IMR-90 (cell line): ENCODE measurements at regions not wholly inside any gene's neighbourhood (a gene's known extent, or its start where the extent isn't known, plus 50 kb on each side); places are given as distances from the start of the nearest gene placed in this dataset.

Source experiments
- ATAC-seq: fragments of 200-7000 bp; cut with Tn5 transposase; 2 replicates; pipeline ENCODE4 v1.9.1; 2020; ENCODE audit warnings: low read depth, mild to moderate bottlenecking, moderate library complexity
- BruUV-seq: library from RNA; stranded (reverse); fragments of 400-500 nt; replicated peaks from 2 replicates; lab custom pipeline; 2021; lab: Mats Ljungman, UMichigan
- CTCF ChIA-PET: fragments of 300-600 bp; formaldehyde crosslinking; extraction: SDS; loops from one replicate; lab custom pipeline; 2021; ENCODE audit warnings: antibody characterized with exemption; lab: Yijun Ruan, JAX
- POLR2A ChIA-PET: fragments of 300-600 bp; sonication (Branson Sonifier 250); formaldehyde crosslinking; loops from one replicate; lab custom pipeline; 2022; ENCODE audit warnings: antibody characterized with exemption; ENCODE audit not compliant: unreplicated experiment; lab: Charles Lee
- DNase-seq: peaks from one replicate; pipeline ENCODE4 v3.0.0; 2013
- H2AFZ ChIP-seq: replicated peaks from 2 replicates; pipeline ENCODE3; 2013; ENCODE audit warnings: low read length, mild to moderate bottlenecking; ENCODE audit not compliant: poor library complexity
- H2AK5ac ChIP-seq: 2 replicates; pipeline ENCODE4 v1.6.1; 2013; ENCODE audit warnings: low read depth, low read length, inconsistent platforms
- H2AK9ac ChIP-seq: replicated peaks from 2 replicates; pipeline ENCODE3; 2013; ENCODE audit warnings: mild to moderate bottlenecking, low read depth, low read length, moderate library complexity; ENCODE audit not compliant: poor library complexity
- H2BK120ac ChIP-seq: 2 replicates; pipeline ENCODE4 v1.6.1; 2013; ENCODE audit warnings: low read depth, low read length, inconsistent platforms
- H2BK15ac ChIP-seq: 3 replicates; pipeline ENCODE4 v1.6.1; 2013; ENCODE audit warnings: low read depth, low read length, inconsistent platforms
- H2BK20ac ChIP-seq: 2 replicates; pipeline ENCODE4 v1.6.1; 2013; ENCODE audit warnings: low read depth, mild to moderate bottlenecking, inconsistent platforms, low read length, moderate library complexity
- H2BK5ac ChIP-seq: 2 replicates; pipeline ENCODE4 v1.6.1; 2013; ENCODE audit warnings: mild to moderate bottlenecking, low read depth, low read length, inconsistent platforms; ENCODE audit not compliant: poor library complexity, severe bottlenecking
- H3K14ac ChIP-seq: replicated peaks from 2 replicates; pipeline ENCODE4 v1.6.1; 2013; ENCODE audit warnings: low read depth, low read length, inconsistent platforms
- H3K18ac ChIP-seq: 2 replicates; pipeline ENCODE4 v1.6.1; 2013; ENCODE audit warnings: low read depth, low read length, control low read depth
- H3K23ac ChIP-seq: 2 replicates; pipeline ENCODE4 v1.6.1; 2013; ENCODE audit warnings: low read depth, low read length, inconsistent platforms
- H3K27ac ChIP-seq: 2 replicates; pipeline ENCODE4 v1.5.1; 2013; ENCODE audit warnings: mild to moderate bottlenecking, control low read depth, low read length; ENCODE audit not compliant: insufficient read depth
- H3K27me3 ChIP-seq: 2 replicates; pipeline ENCODE4 v1.6.1; 2013; ENCODE audit warnings: low read length; ENCODE audit not compliant: control insufficient read depth, insufficient read depth
- H3K36me3 ChIP-seq: 2 replicates; pipeline ENCODE4 v1.6.1; 2013; ENCODE audit warnings: low read length, mixed read lengths; ENCODE audit not compliant: control insufficient read depth, insufficient read depth
- H3K4ac ChIP-seq: 2 replicates; pipeline ENCODE4 v1.6.1; 2013; ENCODE audit warnings: low read depth, low read length, inconsistent platforms
- H3K4me1 ChIP-seq: 2 replicates; pipeline ENCODE4 v1.6.1; 2013; ENCODE audit warnings: low read length, mixed read lengths; ENCODE audit not compliant: control insufficient read depth, insufficient read depth
- H3K4me2 ChIP-seq: 2 replicates; pipeline ENCODE4 v1.6.1; 2013; ENCODE audit warnings: low read depth, mild to moderate bottlenecking, control low read depth, low read length, moderate library complexity
- H3K4me3 ChIP-seq: 2 replicates; pipeline ENCODE4 v1.5.1; 2013; ENCODE audit warnings: low read depth, mild to moderate bottlenecking, control low read depth, low read length, moderate library complexity; ENCODE audit not compliant: insufficient read depth
- H3K56ac ChIP-seq: 2 replicates; pipeline ENCODE4 v1.6.1; 2013; ENCODE audit warnings: low read length, inconsistent platforms; ENCODE audit not compliant: insufficient read depth; ENCODE audit errors: extremely low read depth
- H3K79me1 ChIP-seq, 2 experiments: 2 replicates each; pipeline ENCODE4 v1.6.1; 2013; ENCODE audit warnings: low read length in 2 of 2, inconsistent platforms in 1 of 2, low read depth in 1 of 2
- H3K9ac ChIP-seq: 2 replicates; pipeline ENCODE4 v1.6.1; 2013; ENCODE audit warnings: low read depth, low read length, control low read depth
- H3K9me1 ChIP-seq: 2 replicates; pipeline ENCODE4 v1.6.1; 2013; ENCODE audit warnings: low read length, inconsistent platforms; ENCODE audit not compliant: insufficient read depth
- H3K9me3 ChIP-seq: 2 replicates; pipeline ENCODE4 v1.6.1; 2013; ENCODE audit warnings: low read length; ENCODE audit not compliant: control insufficient read depth, insufficient read depth
- H4K20me1 ChIP-seq: 2 replicates; pipeline ENCODE4 v1.6.1; 2013; ENCODE audit warnings: low read length, inconsistent platforms; ENCODE audit not compliant: insufficient read depth
- H4K5ac ChIP-seq: 2 replicates; pipeline ENCODE4 v1.6.1; 2013; ENCODE audit warnings: mild to moderate bottlenecking, low read depth, low read length, control low read depth
- H4K8ac ChIP-seq, 2 experiments: 2 replicates each; pipeline ENCODE4 v1.6.1; 2013; ENCODE audit warnings: low read depth in 2 of 2, low read length in 2 of 2, control low read depth in 1 of 2, inconsistent platforms in 1 of 2
- H4K91ac ChIP-seq: 2 replicates; pipeline ENCODE4 v1.6.1; 2013; ENCODE audit warnings: low read depth, low read length, inconsistent platforms; ENCODE audit not compliant: insufficient read depth
- BHLHE40 ChIP-seq: fragments of 150-350 bp; IDR thresholded peaks from 2 replicates; pipeline ENCODE4 v1.6.1; 2016; ENCODE audit warnings: mild to moderate bottlenecking, low read depth, low read length
- CEBPB ChIP-seq: IDR thresholded peaks from 2 replicates; pipeline ENCODE4 v1.6.1; 2012; ENCODE audit warnings: low read depth, low read length, improper control_type of control experiment
- CHD1 ChIP-seq: IDR thresholded peaks from 2 replicates; pipeline ENCODE4 v1.6.1; 2012; ENCODE audit warnings: low read depth, low read length, improper control_type of control experiment
- ELK1 ChIP-seq: fragments of 150-350 bp; IDR thresholded peaks from 2 replicates; pipeline ENCODE4 v1.6.1; 2016; ENCODE audit warnings: low read depth, mild to moderate bottlenecking, low read length, moderate library complexity, borderline replicate concordance
- FOS ChIP-seq: fragments of 150-350 bp; IDR thresholded peaks from 2 replicates; pipeline ENCODE4 v1.6.1; 2016; ENCODE audit warnings: low read depth, low read length
- MAZ ChIP-seq: IDR thresholded peaks from 2 replicates; pipeline ENCODE4 v1.6.1; 2012; ENCODE audit warnings: low read depth, mild to moderate bottlenecking, low read length, improper control_type of control experiment, moderate library complexity, borderline replicate concordance
- MXI1 ChIP-seq: IDR thresholded peaks from 2 replicates; pipeline ENCODE4 v1.6.1; 2012; ENCODE audit warnings: low read depth, mild to moderate bottlenecking, low read length, moderate library complexity, borderline replicate concordance
- POLR2A ChIP-seq: IDR thresholded peaks from 2 replicates; pipeline ENCODE4 v1.6.1; 2012; ENCODE audit warnings: mild to moderate bottlenecking, low read depth, low read length
- RAD21 ChIP-seq: IDR thresholded peaks from 2 replicates; pipeline ENCODE4 v1.6.1; 2012; ENCODE audit warnings: low read length, improper control_type of control experiment
- RCOR1 ChIP-seq: IDR thresholded peaks from 2 replicates; pipeline ENCODE4 v1.6.1; 2012; ENCODE audit warnings: mild to moderate bottlenecking, low read length, improper control_type of control experiment; ENCODE audit not compliant: insufficient replicate concordance
- RFX5 ChIP-seq: IDR thresholded peaks from 2 replicates; pipeline ENCODE4 v1.8.0; 2012; ENCODE audit warnings: low read depth, mild to moderate bottlenecking, low read length, moderate library complexity
- SMC3 ChIP-seq: fragments of 150-350 bp; IDR thresholded peaks from 2 replicates; pipeline ENCODE4 v1.6.1; 2016; ENCODE audit warnings: low read depth, mild to moderate bottlenecking, antibody characterized with exemption, low read length, moderate library complexity
- WGBS, 2 experiments: methylation state at CpG; one replicate each; pipeline versions ENCODE4 v1.1.5 to v1.1.7; 2013; ENCODE audit warnings: missing lambda C conversion rate in 2 of 2; ENCODE audit not compliant: insufficient read length in 1 of 2; ENCODE audit errors: extremely low coverage in 2 of 2; 5-methylcytosine and 5-hydroxymethylcytosine counted together
- dilution Hi-C: fragments of 300-500 bp; cut with HindIII; formaldehyde crosslinking; loops from one replicate; pipeline ENCODE4 v1.14.3; 2018; ENCODE audit warnings: low sequenced_read_pairs; ENCODE audit not compliant: unreplicated experiment
- in situ Hi-C: fragments of 300-500 bp; cut with MboI; formaldehyde crosslinking; loops from 3 replicates; pipeline ENCODE4 v1.14.3; 2019; ENCODE audit warnings: low sequenced_read_pairs, inconsistent platforms, mixed read lengths
- intact Hi-C: fragments of 100-400 bp; cut with micrococcal nuclease; formaldehyde crosslinking; loops from 2 replicates; pipeline ENCODE4 v1.10.0; 2022
- TF ChIP-seq, protein P1 (sequence below): fragments of 150-350 bp; IDR thresholded peaks from 2 replicates; pipeline ENCODE4 v1.6.1; 2017; ENCODE audit warnings: mild to moderate bottlenecking, antibody characterized with exemption, low read length, low read depth

GRCh38 chr11:27933992-27934829 is 173.7 kb downstream of the KIF18A start:
- H2BK15ac ChIP-seq, result peak overlapping the region; percentile 100
- H2BK20ac ChIP-seq, result peak overlapping the region; percentile 98
- ATAC-seq, result peak; percentile 82
- H3K9me3 ChIP-seq, result 0 out of 2 replicates have a peak, but pooled peaks cover 1% of the 10 kb centered on the region
- ChIA-PET CTCF (no interaction called here), POLR2A (interaction anchor here (0.6 to 1.0 kb wide), 3 partner anchors 64 to 235 kb away, joined by 3 to 4 read pairs (median 3); no protein-coding TSS in a partner anchor)
- peaks cover 4 to 10% of the 10 kb centered on the region in 2 experiments; a peak in 3 of 4 replicates for H3K79me1 ChIP-seq
- H4K8ac ChIP-seq, result peak overlapping the region; percentile 79 to 89
- dilution Hi-C loops (no loop called here), in situ Hi-C loops (loop anchor here (10.0 kb wide), 2 partner anchors 219 to 1401 kb away; no protein-coding TSS in a partner anchor), intact Hi-C loops (loop anchor here (1.0 to 10.0 kb wide), 9 partner anchors 153 to 1401 kb away; partner anchors contain the start of gene BDNF)
- no peaks in the 10 kb centered on the region; the same call in 1 of the 2 replicates for H3K9me1 ChIP-seq
- 12% methylated on average over 10 of the region's 13 CpGs; no CpG with 5 or more reads in 1 of the 2 experiments for WGBS, 2 experiments
- H3K4ac ChIP-seq, result peak overlapping the region; percentile 95
- H3K18ac ChIP-seq, result peak overlapping the region; percentile 95
- H3K23ac ChIP-seq, result peak overlapping the region; percentile 94
- H3K4me3 ChIP-seq, result peak overlapping the region; percentile 11; the same call in 1 of the 2 replicates
- H4K5ac ChIP-seq, result peak overlapping the region; percentile 92
- no TSS peak for BruUV-seq
- peak overlapping the region; percentile 79 for H3K9ac ChIP-seq
- H2AFZ ChIP-seq, result peak overlapping the region; percentile 82
- H2BK5ac ChIP-seq, result peak overlapping the region; percentile 96
- H4K91ac ChIP-seq, result peak overlapping the region; percentile 98
- H3K27me3 ChIP-seq, result no peaks in the 10 kb centered on the region
- H3K4me1 ChIP-seq, result peaks cover 6% of the 10 kb centered on the region
- peak overlapping the region; percentile 97 for H2BK120ac ChIP-seq
- peak overlapping the region; percentile 94 for H2AK5ac ChIP-seq
- peak overlapping the region; percentile 80 for H3K4me2 ChIP-seq
- no peaks in the 10 kb centered on the region for H3K36me3 ChIP-seq
- H3K27ac ChIP-seq, result peak overlapping the region; percentile 90
- H3K14ac ChIP-seq, result peak overlapping the region; percentile 96
- peak overlapping the region; percentile 99 for H3K56ac ChIP-seq
- peak; percentile 99 for DNase-seq
- no peaks in the 10 kb centered on the region for H4K20me1 ChIP-seq
- H2AK9ac ChIP-seq, result peak overlapping the region; percentile 83
- TF ChIP-seq MAZ (no peak), RAD21 (peak; percentile 34), MXI1 (no peak), FOS (peak; percentile 81), RCOR1 (no peak), SMC3 (0 out of 2 replicates have a peak, but pooled peaks have one; percentile 2), BHLHE40 (peak; percentile 99), CEBPB (peak; percentile 35; the same call in 1 of the 2 replicates), RFX5 (no peak), POLR2A (peak; percentile 60), CHD1 (peak; percentile 58; the same call in 1 of the 2 replicates), ELK1 (no peak)
- TF ChIP-seq, protein P1, sequence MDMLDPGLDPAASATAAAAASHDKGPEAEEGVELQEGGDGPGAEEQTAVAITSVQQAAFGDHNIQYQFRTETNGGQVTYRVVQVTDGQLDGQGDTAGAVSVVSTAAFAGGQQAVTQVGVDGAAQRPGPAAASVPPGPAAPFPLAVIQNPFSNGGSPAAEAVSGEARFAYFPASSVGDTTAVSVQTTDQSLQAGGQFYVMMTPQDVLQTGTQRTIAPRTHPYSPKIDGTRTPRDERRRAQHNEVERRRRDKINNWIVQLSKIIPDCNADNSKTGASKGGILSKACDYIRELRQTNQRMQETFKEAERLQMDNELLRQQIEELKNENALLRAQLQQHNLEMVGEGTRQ, result peak; percentile 81
